A549 (cell line): ENCODE measurements at regions not wholly inside any gene's neighbourhood (a gene's known extent, or its start where the extent isn't known, plus 50 kb on each side); places are given as distances from the start of the nearest gene placed in this dataset.

ENCODE experiments used
- POLR2A ChIP-seq: IDR thresholded peaks from 2 replicates; pipeline ENCODE4 v1.6.1; 2012; ENCODE audit warnings: mild to moderate bottlenecking, low read length
- TF ChIP-seq, protein P1 (sequence below): IDR thresholded peaks from 2 replicates; pipeline ENCODE4 v1.6.1; 2012

DNA sequence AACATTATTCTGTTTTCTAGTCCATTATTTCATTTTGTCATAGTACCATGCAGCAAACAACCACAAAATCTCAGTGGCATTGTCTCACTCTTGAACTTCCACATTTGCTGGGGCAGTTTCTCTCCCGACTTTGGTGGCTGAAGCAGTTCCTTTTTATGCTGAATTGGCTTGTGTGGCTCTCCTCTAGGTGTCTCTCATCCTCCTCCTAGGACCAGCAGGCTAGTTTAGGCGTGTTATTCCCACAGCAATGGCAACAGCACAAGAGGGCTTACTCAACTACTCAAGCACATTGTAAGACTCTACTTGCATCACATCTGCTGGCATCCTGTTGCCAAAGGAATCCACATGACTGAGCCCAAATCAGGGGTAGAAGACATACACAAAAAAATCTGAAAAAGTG is 201.8 kb upstream of the KCNH8 start:
- TF ChIP-seq, protein P1, sequence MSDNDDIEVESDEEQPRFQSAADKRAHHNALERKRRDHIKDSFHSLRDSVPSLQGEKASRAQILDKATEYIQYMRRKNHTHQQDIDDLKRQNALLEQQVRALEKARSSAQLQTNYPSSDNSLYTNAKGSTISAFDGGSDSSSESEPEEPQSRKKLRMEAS, result no peak
- no peak for TF ChIP-seq POLR2A
